CD1c-positive myeloid dendritic cell (primary cell): ENCODE measurements at regions not wholly inside any gene's neighbourhood (a gene's known extent, or its start where the extent isn't known, plus 50 kb on each side); places are given as distances from the start of the nearest gene placed in this dataset.

ENCODE experiments used
- DNase-seq: peaks from one replicate; pipeline ENCODE4 v3.0.0-alpha.2; 2016; ENCODE audit errors: extremely low spot score

- no peak for DNase-seq
These were observed 212.0 kb downstream of the RAD51AP2 start for GRCh38 chr2:17306219-17306618.

GRCh38 chr2:17303521-17303920 lies 214.7 kb downstream of the RAD51AP2 start:
- DNase-seq = no peak

- DNase-seq = no peak
These were observed 215.2 kb downstream of the RAD51AP2 start for GRCh38 chr2:17303054-17303453.

- no peak for DNase-seq
These were observed 216.0 kb downstream of the RAD51AP2 start for GRCh38 chr2:17302281-17302680.

- DNase-seq = no peak
These were observed 216.8 kb downstream of the RAD51AP2 start for GRCh38 chr2:17301437-17301836.

- DNase-seq = no peak
These were observed 218.2 kb downstream of the RAD51AP2 start for GRCh38 chr2:17299891-17300540.

- no peak for DNase-seq
These were observed 219.8 kb downstream of the RAD51AP2 start for GRCh38 chr2:17298453-17298852.

GRCh38 chr2:17296686-17297085 lies 221.6 kb downstream of the RAD51AP2 start:
- no peak for DNase-seq

- no peak for DNase-seq
These were observed 228.6 kb downstream of the RAD51AP2 start for GRCh38 chr2:17289669-17290068.

GRCh38 chr2:17287183-17287582 lies 231.1 kb downstream of the RAD51AP2 start:
- no peak for DNase-seq

- DNase-seq = no peak
These were observed 235.4 kb downstream of the RAD51AP2 start for GRCh38 chr2:17282826-17283225.

- DNase-seq = no peak
These were observed 236.0 kb downstream of the RAD51AP2 start for GRCh38 chr2:17282245-17282644.

GRCh38 chr2:17276220-17276619 lies 242.0 kb downstream of the RAD51AP2 start:
- DNase-seq = no peak

GRCh38 chr2:17272652-17273525 lies 245.4 kb downstream of the RAD51AP2 start:
- no peak for DNase-seq

- no peak for DNase-seq
These were observed 246.1 kb downstream of the RAD51AP2 start for GRCh38 chr2:17272170-17272569.

GRCh38 chr2:17271416-17271815 lies 246.8 kb downstream of the RAD51AP2 start:
- DNase-seq = no peak

GRCh38 chr2:17270894-17271293 lies 247.3 kb downstream of the RAD51AP2 start:
- DNase-seq = no peak

- DNase-seq = no peak
These were observed 254.7 kb downstream of the RAD51AP2 start for GRCh38 chr2:17263570-17263968.

GRCh38 chr2:17262854-17263569 lies 255.2 kb downstream of the RAD51AP2 start:
- no peak for DNase-seq

- DNase-seq = no peak
These were observed 258.6 kb downstream of the RAD51AP2 start for GRCh38 chr2:17259613-17260012.

- no peak for DNase-seq
These were observed 259.4 kb downstream of the RAD51AP2 start for GRCh38 chr2:17258861-17259260.

- no peak for DNase-seq
These were observed 260.9 kb downstream of the RAD51AP2 start for GRCh38 chr2:17257189-17257909.
